ENCODE measurements at regions not wholly inside any gene's neighbourhood (a gene's known extent, or its start where the extent isn't known, plus 50 kb on each side); places are given as distances from the start of the nearest gene placed in this dataset.

DNA sequence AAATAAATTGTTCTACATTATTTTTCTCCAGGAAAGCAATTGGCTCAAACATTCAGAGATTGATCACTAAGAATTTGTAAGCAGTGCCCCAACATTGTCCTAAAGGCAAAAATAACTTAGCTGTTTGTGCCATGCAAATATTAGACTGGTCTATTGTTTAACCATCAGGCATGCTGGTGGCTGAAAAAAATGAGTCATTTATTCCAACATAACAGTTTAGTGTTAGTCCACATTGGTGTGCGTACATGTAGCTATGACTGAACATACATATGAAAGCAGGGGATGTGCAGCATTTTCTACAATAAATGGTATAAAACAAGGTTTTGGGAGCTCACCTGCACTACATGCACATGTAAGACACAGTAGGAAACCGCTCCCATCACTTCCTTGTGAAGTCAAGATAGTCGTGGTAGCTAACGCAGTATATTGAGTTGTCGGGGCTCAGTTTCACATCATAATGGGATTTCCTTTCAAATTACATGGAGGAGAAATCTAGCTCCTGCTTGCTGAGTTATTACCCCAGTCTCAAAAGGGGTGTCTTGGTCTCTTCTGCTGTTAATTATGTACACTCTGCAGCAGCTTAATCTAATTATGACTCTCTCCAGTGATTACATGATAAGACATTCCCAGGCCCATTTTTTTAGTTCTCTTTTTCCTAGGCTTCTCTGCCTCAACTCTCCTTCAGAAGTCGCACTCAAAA is 199.4 kb downstream of the LYPLAL1 start:
- ChIA-PET CTCF (ENCODE audit: unreplicated experiment) (no interaction called here), POLR2A (interaction anchor here (0.9 to 1.5 kb wide), 3 partner anchors 10 to 34 kb away, joined by 3 to 4 read pairs (median 4); no protein-coding TSS in a partner anchor)
- TF ChIP-seq, protein P1, sequence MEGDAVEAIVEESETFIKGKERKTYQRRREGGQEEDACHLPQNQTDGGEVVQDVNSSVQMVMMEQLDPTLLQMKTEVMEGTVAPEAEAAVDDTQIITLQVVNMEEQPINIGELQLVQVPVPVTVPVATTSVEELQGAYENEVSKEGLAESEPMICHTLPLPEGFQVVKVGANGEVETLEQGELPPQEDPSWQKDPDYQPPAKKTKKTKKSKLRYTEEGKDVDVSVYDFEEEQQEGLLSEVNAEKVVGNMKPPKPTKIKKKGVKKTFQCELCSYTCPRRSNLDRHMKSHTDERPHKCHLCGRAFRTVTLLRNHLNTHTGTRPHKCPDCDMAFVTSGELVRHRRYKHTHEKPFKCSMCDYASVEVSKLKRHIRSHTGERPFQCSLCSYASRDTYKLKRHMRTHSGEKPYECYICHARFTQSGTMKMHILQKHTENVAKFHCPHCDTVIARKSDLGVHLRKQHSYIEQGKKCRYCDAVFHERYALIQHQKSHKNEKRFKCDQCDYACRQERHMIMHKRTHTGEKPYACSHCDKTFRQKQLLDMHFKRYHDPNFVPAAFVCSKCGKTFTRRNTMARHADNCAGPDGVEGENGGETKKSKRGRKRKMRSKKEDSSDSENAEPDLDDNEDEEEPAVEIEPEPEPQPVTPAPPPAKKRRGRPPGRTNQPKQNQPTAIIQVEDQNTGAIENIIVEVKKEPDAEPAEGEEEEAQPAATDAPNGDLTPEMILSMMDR (conservative IDR thresholded peaks at IDR 0.05; ENCODE audit: low read length), result no peak
- TF ChIP-seq EZH2phosphoT487 (IDR thresholded peaks at IDR 0.05; ENCODE audit: borderline replicate concordance, low read depth, low read length), result no peak
- Histone ChIP-seq H3K9me2 (ENCODE audit: insufficient read depth, low read length) (no peaks in the 10 kb centered on the region), H3K4me3 (ENCODE audit: low read depth, low read length, poor library complexity, severe bottlenecking) (no peak overlapping the region), H3K4me1 (ENCODE audit: insufficient read depth, low read length, poor library complexity, severe bottlenecking) (no peaks in the 10 kb centered on the region), H3K9me3 (ENCODE audit: low read length) (no peaks in the 10 kb centered on the region), H3K4me2 (ENCODE audit: low read length) (no peak overlapping the region), H3K36me3 (ENCODE audit: insufficient read depth, low read length) (no peaks in the 10 kb centered on the region), H3K79me2 (ENCODE audit: insufficient read depth, low read depth, low read length) (no peaks in the 10 kb centered on the region), H3K27ac (ENCODE audit: low read depth, low read length, poor library complexity, severe bottlenecking) (no peak overlapping the region), H4K20me1 (ENCODE audit: insufficient read depth, low read length) (no peaks in the 10 kb centered on the region), H2AFZ (ENCODE audit: low read length) (no peak overlapping the region)
- intact Hi-C loops (cut with micrococcal nuclease; ENCODE audit: unreplicated experiment), result no loop called here
- no TSS peak for BruUV-seq (replicated peaks)
- no peak for DNase-seq (ENCODE audit: low spot score)

DNA sequence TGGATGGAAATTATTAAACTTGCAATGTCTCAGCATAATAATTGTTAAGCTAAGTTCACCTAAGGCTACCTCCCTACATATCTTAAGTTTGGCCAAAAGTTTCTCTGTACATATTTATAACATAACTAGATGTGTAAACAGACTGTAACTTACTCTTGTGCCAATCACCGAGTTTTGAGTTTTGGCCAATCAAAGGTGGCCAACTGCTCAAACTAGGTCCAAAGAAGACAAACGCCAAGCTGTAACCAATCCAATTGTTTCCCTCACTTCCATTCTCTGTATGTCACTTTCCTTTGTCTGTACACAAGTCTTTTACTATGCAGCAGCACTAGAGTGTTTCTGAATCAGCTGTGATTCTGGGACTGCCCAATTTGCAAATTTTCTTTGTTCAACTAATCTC is 197.8 kb downstream of the LYPLAL1 start:
- no peak overlapping the region for H3K4me2 ChIP-seq (ENCODE audit: low read length)
- no peaks in the 10 kb centered on the region for H3K9me2 ChIP-seq (ENCODE audit: insufficient read depth, low read length)
- no peak for DNase-seq (ENCODE audit: low spot score)
- H3K27ac ChIP-seq (ENCODE audit: low read depth, low read length, poor library complexity, severe bottlenecking), result no peak overlapping the region
- no peaks in the 10 kb centered on the region for H3K36me3 ChIP-seq (ENCODE audit: insufficient read depth, low read length)
- BruUV-seq (replicated peaks), result no TSS peak
- POLR2A ChIA-PET, result interaction anchor here (1.3 kb wide), 1 partner anchor 195 kb away, joined by 5 read pairs; no protein-coding TSS in a partner anchor
- CTCF ChIA-PET (ENCODE audit: unreplicated experiment), result no interaction called here
- H2AFZ ChIP-seq (ENCODE audit: low read length), result no peak overlapping the region
- H3K4me3 ChIP-seq (ENCODE audit: low read depth, low read length, poor library complexity, severe bottlenecking), result no peak overlapping the region
- H3K9me3 ChIP-seq (ENCODE audit: low read length), result no peaks in the 10 kb centered on the region
- TF ChIP-seq, protein P1 (conservative IDR thresholded peaks at IDR 0.05; ENCODE audit: low read length), result no peak
- TF ChIP-seq EZH2phosphoT487 (IDR thresholded peaks at IDR 0.05; ENCODE audit: borderline replicate concordance, low read depth, low read length), result no peak
- no peaks in the 10 kb centered on the region for H3K4me1 ChIP-seq (ENCODE audit: insufficient read depth, low read length, poor library complexity, severe bottlenecking)
- intact Hi-C loops (cut with micrococcal nuclease; ENCODE audit: unreplicated experiment), result no loop called here
- no peaks in the 10 kb centered on the region for H4K20me1 ChIP-seq (ENCODE audit: insufficient read depth, low read length)
- H3K79me2 ChIP-seq (ENCODE audit: insufficient read depth, low read depth, low read length), result no peaks in the 10 kb centered on the region

DNA sequence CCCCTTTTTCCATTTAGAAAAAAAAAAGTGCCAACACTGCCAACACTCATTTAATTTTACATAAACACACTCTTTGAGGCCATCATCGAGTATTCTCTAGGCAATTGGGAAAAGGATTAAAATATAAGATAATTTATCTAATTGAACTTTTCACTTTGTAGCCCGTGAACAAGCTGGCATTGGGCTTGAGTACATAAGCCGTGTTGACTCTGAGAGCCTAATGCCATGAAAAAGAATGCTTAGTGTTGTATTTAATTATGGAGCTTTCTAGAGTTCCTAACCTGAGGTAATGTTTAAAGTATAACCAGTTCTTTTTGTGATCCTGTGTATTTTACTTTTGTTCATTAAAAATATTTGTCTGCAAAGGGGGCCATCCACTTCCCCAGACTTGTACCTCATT is 193.8 kb downstream of the LYPLAL1 start:
- CTCF ChIA-PET (ENCODE audit: unreplicated experiment), result no interaction called here
- no peaks in the 10 kb centered on the region for H4K20me1 ChIP-seq (ENCODE audit: insufficient read depth, low read length)
- no peak overlapping the region for H3K27ac ChIP-seq (ENCODE audit: low read depth, low read length, poor library complexity, severe bottlenecking)
- no peaks in the 10 kb centered on the region for H3K9me3 ChIP-seq (ENCODE audit: low read length)
- no peaks in the 10 kb centered on the region for H3K4me1 ChIP-seq (ENCODE audit: insufficient read depth, low read length, poor library complexity, severe bottlenecking)
- intact Hi-C loops (cut with micrococcal nuclease; ENCODE audit: unreplicated experiment), result no loop called here
- H3K36me3 ChIP-seq (ENCODE audit: insufficient read depth, low read length), result no peaks in the 10 kb centered on the region
- no TSS peak for BruUV-seq (replicated peaks)
- TF ChIP-seq EZH2phosphoT487 (IDR thresholded peaks at IDR 0.05; ENCODE audit: borderline replicate concordance, low read depth, low read length), result no peak
- TF ChIP-seq, protein P1 (conservative IDR thresholded peaks at IDR 0.05; ENCODE audit: low read length), result no peak
- H3K4me3 ChIP-seq (ENCODE audit: low read depth, low read length, poor library complexity, severe bottlenecking), result no peak overlapping the region
- POLR2A ChIA-PET, result interaction anchor here (0.7 kb wide), 3 partner anchors 34 to 927 kb away, joined by 3 to 4 read pairs (median 3); no protein-coding TSS in a partner anchor
- H2AFZ ChIP-seq (ENCODE audit: low read length), result no peak overlapping the region
- no peak for DNase-seq (ENCODE audit: low spot score)
- H3K79me2 ChIP-seq (ENCODE audit: insufficient read depth, low read depth, low read length), result no peaks in the 10 kb centered on the region
- no peak overlapping the region for H3K4me2 ChIP-seq (ENCODE audit: low read length)
- H3K9me2 ChIP-seq (ENCODE audit: insufficient read depth, low read length), result no peaks in the 10 kb centered on the region
